ENCODE measurements at regions not wholly inside any gene's neighbourhood (a gene's known extent, or its start where the extent isn't known, plus 50 kb on each side); places are given as distances from the start of the nearest gene placed in this dataset.
"Not testable (repeated sequence)": the region's sequence is repeated elsewhere in the genome, so short reads cannot be mapped to it uniquely, and the experiment has no call there.

DNA sequence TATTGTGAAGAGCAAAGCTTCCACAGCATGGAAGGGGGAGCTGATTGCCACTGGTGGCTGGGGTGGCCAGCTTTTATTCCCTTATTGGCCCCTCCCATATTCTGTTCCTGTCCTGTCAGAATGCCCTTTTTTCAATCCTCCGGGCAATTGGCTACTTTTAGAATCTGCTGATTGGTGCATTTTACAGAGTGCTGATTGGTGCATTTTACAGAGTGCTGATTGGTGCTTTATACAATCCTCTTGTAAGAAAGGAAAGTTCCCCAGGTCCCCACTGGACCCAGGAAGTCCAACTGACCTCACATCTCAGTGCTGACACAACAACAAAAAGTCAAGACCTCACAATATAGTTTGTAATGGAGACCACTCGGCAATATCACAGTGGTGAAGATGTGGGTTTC, 195.0 kb downstream of the SPATA31A6 start:
- DNase-seq = no peak

DNA sequence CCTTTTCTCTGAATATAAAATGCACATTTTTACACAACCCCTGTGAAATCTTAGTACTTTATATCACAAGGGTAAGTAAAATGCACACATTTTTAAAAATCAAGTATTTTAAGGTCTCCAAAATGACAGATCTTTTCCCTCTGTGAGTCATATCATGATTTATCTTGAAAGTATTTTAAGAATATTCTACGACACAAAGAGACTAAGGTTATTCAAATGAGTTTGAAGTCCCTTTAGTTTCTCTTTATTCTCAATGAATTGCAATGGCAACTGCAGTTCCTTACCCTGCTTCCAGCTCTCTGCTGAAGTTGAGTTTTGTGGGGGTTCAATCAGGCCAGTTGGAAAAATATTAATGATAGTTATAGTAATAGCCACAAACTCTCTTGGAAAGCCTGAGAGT, 196.1 kb downstream of the SPATA31A6 start:
- not testable (repeated sequence) for DNase-seq

DNA sequence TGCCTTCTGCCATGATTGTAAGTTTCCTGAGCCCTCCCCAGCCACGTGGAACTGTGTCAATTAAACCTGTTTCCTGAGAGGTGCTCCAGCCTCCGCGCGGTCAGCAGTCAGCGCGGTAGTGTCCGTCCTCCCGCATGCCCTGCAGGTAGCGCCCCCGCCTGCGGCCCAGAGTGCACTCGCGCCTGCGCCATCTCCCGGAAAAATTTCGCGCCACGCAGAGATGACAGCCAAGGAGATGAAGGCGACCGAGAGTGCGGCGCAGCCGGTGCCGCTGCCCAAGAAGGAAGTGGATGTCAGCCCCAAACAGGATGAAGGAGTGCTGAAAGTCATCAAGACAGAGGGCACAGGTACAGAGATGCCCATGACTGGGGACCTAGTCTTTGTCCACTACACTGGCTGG, 201.1 kb downstream of the SPATA31A6 start:
- not testable (repeated sequence) for DNase-seq

DNA sequence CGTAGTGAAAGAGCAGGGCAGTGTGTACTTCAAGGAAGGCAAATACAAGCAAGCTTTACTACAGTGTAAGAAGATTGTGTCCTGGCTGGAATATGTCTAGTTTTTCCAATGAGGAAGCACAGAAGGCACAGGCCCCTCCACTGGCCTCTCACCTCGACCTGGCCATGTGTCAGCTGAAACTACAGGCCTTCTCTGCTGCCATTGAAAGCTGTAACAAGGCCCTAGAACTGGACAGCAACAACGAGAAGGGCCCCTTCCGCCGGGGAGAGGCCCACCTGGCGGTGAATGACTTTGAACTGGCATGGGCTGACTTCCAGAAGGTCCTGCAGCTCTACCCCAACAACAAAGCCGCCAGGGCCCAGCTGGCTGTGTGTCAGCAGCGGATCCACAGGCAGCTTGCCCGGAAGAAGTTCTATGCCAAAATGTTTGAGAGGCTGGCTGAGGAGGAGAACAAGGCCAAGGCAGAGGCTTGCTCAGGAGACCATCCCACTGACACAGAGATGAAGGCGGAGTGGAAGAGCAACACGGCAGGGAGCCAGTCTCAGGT, 202.2 kb downstream of the SPATA31A6 start:
- DNase-seq = not testable (repeated sequence)

DNA sequence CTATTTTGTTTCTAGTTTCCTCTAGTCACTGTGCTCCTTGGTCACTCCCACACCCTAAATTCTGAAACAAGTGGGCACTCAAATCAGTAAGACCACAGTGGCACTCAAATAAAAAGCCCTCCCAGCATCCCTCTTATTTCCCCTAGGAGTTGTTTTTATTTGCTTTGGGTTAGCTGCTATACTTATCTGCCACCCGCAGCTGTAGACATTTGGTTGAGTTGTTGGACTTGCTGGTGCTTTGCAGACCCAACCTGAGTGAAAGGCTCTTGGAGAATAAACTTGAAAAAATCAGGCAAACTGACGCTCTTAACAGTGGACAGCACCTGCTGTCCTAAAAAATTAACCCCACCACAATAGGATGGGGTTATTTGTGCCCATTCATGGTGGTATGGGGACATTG, 203.0 kb downstream of the SPATA31A6 start:
- no peak for DNase-seq

DNA sequence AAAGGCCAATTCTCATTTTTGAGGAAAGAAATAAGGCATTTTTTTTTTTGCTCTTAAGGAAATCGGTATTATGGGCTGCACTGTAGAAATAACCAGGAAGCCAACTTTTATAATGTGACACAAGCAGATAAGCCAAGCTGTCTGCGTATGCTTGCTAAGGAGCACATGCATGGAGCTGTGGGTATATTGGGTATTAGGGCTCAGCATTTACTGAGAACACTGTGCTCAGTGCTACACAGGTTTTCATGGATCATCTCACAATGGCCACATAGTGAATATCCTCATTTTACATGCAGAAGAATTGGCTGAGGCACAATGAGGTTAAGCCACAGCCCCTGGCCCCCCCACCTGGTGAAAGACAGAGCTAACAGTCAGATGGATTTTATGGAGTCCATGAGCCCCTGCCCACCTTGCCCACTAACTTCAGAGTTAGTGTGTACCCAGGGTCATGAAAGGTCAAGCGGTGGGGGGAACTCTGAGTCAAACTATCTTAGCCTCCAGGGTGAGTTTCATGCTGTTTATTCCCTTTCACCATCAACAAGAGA, 204.8 kb downstream of the SPATA31A6 start:
- no peak for DNase-seq

DNA sequence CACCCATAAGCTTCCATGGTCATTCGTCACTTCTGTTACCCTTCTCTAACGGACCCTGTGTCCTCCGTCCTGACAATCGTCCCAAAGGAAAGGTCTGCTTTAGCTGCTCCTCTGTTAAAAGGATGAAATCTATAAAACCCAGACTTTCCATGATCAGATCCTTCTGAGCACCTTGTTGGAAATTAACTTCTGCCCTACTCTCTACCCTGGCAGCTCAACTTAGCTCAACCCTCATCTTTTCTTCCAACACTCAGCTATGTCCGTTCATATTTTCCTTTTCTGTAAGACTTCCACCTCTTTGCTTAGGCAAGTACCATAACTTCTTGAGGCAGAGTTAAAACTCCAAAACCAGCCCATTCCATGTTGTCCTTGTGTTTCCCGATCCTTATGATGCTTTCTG, 205.4 kb downstream of the SPATA31A6 start:
- no peak for DNase-seq

DNA sequence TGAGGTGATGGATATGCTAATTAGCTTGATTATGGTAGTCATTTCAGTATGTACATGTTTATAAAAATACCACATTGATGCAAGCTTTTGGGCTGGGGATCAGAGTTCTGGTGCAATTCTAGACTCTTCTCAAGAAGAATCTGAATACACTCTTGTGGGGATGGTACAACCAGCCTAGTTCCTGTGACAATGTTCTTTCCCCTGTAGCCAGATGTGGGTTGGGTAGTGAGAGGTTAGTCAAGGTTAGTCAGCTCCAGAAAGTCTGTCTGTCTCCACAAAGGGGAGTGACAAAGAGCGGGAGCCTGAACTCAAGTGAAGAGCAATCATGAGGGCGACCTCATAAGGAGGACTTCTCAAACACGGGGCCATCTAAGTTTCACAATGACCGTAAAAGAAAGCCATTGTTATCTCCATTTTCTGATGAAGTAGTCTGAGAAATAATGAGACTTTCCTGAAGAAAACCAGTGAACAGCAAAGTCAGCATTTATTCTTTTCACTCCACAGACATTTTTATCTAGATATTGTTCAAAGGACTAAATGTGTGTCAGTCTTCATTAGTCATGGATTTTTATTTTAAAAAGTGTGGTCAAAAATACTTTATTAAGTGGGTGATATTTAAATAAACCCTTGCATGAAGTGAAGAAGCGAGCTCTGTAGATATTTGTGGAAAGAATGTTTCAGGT, 209.5 kb downstream of the SPATA31A6 start:
- DNase-seq = not testable (repeated sequence)

DNA sequence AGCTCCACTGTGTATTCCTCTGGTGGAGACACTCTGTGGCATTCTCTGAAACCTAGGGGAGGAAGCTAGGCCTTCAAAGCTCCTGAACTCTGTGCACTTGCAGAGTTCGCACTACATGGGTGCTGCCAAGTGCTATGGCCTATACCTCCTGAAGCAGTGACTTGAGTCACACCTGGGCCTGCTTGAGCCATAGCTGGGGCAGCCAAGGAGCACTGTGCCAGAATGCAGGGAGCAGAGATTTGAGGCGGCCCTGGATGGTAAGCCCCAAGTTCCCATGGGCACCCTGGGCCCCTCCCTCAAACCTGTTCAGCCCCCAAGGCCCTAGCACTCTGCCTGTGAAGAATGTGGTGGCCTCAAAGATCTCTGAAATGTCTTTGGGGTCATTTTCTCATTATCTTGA, 212.9 kb downstream of the SPATA31A6 start:
- DNase-seq = no peak

DNA sequence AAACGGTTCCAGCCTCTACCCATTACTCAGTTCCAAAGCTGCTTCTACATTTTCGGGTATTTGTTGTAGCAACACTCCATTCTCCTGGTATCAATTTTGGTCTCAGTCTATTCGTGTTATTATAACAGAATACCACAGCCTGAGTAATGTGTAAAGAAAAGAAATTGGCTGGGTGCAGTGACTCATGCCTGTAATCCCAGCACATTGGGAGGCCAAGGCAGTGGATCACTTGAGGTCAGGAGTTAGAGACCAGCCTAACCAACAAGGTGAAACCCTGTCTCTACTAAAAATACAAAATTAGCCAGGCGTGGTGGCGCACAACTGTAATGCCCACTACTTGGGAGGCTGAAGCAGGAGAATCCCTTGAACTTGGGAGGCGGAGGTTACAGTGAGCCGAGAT, 213.9 kb downstream of the SPATA31A6 start:
- DNase-seq = not testable (repeated sequence)

DNA sequence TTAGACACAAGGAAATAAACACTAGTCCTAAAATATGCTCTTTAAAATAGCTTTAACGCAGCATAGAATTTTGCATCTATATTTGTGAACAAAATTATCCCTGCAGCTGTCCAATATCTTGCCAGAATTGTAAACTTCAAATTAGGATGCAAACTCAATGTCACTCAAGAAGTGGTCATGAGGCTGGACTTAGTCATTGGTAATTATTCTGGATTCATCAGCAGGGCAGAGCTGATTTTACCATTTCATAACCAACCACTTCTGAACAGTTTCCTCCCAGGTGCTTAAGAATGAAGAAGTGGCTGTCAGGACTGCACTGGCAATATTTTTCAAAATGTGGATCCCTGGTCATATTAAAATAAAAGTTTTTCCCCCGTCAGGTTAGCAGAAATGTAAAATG, 219.5 kb downstream of the SPATA31A6 start:
- DNase-seq = not testable (repeated sequence)

DNA sequence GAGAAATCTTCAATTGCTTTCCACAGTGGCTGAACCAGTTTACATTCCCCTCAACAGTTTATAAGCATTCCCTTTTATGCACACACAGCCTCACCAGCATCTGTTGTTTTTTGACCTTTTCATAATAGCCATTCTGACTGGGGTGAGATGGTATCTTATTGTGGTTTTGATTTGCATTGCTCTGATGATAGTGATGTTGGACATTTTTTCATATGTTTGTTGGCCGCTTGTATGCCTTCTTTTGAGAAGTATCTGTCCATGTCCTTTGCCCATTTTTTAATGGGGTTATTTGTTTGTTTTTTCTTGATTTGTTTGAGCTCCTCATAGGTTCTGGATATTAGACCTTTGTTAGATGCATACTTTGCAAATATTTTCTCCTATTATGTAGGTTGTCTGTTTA, 226.1 kb downstream of the SPATA31A6 start:
- DNase-seq = not testable (repeated sequence)

DNA sequence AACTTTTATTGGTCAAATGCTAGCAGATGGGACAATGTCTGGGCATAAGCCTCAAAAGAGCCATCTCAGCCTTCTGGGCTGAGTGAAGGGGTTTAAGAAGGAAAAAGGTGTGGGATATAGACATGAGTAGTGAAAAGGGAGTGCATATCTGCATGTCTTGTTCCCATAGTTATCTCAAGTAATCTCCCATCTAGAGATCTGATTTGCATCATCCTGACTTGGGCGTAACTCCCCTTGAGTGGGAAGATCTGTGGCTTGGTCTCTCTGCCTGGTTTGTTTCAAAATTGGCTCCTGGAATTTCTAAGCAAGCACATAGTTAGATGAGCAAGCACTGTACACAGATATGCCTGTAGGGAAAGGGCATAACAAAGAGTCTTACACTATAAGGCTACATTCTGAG, 228.9 kb downstream of the SPATA31A6 start:
- not testable (repeated sequence) for DNase-seq

DNA sequence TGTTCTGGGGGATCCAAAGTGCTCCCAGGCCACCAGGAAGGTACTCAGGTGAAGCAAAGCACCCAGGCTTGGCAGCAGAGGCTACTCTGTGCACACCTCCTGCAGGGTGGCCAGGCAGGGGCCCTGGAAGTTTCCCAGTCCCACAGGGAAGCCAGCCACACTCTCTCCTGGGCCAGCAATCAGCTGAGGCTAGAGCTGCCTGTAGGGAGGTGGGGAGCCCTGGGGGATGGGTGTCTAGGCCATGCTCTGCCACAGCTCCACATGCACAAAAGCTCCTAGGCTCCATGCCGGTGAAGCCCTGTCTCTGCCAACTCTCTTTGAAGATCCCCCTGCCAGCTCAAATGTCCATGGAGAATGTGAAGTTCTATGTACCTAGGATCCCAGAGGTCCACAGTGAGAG, 231.4 kb downstream of the SPATA31A6 start:
- DNase-seq = not testable (repeated sequence)

DNA sequence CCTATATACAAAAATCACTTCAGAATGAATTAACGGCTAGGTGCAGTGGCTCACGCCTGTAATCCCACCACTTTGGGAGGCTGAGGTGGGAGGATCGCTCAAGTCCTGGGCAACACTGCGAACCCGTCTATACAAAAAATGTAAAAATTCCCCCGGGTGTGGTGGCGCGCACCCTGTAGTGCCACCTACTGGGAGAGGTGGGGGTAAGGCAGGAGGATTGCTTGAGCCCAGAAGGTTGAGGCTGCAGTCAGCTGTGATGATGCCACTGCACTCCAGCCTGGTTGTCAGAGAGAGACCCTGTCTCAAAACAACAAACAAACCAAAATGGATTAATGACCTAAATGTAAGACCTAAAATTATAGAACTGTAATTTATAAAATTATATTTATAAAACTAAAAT, 236.2 kb downstream of the SPATA31A6 start:
- DNase-seq = not testable (repeated sequence)

DNA sequence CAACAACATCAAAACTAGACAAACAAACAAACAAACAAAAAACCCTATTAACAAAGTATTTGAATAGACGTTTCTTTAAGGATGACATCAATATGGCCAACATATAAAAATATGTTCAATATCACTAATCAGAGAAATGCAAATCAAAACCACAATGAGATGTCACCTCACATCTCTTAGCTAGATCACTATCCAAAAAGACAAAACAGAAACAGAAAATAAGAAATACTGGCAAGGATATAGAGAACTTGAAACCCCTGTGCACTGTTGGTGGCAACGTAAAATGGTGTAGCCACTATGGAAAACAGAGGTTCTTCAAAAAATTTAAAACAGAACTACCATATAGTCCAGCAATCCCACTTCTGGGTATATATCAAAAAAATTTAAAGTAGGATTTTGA, 236.9 kb downstream of the SPATA31A6 start:
- DNase-seq = not testable (repeated sequence)

DNA sequence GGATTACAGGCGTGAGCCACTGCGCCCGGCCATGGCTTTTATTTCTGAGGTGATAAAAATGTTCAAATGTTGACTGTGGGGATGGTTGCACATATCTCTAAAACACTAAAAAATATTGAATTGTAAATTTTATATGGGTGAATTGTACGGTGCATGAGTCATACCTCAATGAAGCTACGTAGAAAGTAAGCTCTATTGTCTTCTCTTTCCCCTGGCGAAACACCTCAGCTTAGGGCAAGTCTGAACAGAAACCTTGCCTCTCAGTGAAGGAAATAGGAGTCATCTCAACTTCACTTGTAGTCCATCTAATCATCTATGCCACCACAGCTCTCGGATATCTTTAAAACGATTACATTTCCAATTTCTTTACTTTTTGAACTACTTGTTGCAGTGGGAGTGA, 238.2 kb downstream of the SPATA31A6 start:
- not testable (repeated sequence) for DNase-seq

DNA sequence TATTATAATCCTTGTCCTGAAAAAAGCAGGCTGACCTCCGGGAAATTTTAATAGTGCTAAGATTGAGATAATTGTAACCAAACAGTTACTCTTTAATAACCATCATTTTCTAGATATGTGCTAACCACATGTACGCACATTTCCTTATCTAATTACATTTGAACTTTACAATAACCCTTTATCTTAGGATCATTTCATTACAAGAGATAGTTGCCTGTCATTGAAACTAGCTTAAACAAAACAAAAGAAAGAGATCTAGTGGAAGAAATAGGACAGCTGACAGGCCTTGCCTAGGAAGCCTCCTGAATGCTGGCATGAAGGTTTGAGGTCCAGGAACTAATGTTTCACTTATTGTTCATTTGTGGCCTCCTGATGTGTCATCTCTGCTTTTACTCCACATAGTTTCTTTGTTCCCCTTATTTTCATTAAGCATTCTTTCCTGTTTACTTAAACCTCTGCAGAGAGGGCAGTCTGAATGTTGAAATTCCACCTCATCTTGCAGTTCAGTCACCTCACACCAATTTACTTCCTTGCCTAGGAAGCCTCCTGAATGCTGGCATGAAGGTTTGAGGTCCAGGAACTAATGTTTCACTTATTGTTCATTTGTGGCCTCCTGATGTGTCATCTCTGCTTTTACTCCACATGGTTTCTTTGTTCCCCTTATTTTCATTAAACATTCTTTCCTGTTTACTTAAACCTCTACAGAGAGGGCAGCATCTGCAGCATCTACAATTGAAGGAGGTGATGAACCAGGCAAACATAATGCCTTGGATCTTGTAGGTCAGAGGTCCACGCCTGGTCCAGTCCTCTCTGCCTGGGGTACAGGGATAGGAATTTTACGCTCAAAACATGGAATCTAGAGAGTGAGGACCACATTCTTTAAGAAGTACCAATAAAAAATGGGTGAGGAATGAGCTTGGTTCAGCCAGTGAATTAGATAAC, 247.5 kb downstream of the SPATA31A6 start:
- not testable (repeated sequence) for DNase-seq

DNA sequence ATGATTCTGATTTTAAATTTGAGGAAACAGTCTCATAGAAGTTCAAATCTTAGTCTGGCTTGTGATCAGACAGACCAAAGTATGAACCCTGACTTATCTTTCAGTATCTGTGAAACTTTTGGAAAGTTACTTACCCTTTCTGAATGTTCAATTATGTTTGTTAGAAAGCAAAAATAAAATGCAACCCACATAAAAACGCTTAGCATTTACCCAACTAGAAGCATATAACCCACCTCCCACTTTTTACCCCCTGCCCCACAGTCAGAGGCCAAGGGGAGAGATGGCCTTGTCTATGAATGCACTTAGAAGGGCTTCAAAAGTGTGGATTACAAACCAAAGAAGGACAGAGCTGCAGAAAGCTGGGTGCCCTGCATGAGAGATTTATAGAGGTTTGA, 248.2 kb downstream of the SPATA31A6 start:
- not testable (repeated sequence) for DNase-seq

DNA sequence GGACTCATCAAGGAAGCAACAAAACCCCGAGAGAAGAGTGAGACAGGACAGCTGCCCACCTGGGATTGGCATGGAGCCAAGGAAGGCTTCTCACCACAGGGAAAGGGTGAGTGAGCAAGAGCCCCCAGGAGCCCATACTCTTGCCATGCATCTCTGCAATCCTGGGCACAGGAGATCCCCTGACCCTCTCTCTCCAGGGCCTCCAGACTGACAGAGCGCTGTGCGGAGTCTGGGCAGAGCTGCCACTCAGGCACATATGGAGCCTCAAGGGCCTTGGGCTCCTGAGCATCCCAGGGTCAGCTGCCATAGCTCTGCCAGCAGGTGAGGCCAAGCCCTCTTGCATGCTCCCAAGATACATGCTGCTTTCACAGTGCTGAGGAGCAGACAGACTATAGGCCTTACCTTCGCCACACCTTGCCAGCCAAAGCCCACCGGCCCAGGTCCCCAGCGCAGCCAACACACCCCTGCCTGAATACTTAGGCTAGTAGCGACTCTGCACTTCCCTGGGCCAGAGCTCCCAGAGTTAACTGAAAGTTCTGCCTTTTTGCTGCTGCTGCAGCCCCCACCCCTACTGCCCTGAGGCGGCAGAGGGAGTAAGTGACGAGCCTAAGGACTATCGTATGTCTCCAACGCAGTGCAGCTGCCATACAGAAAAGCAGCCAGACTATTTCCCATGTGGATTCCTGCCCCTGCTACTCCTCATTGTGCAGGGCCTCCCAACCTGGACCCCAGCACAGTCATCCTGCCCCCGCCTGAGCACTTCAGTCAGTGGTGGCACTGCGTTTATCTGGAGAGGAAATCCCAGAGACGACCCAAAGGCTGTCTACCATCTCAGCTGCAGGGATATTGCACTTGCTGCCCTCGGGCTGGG, 251.6 kb downstream of the SPATA31A6 start:
- not testable (repeated sequence) for DNase-seq

DNA sequence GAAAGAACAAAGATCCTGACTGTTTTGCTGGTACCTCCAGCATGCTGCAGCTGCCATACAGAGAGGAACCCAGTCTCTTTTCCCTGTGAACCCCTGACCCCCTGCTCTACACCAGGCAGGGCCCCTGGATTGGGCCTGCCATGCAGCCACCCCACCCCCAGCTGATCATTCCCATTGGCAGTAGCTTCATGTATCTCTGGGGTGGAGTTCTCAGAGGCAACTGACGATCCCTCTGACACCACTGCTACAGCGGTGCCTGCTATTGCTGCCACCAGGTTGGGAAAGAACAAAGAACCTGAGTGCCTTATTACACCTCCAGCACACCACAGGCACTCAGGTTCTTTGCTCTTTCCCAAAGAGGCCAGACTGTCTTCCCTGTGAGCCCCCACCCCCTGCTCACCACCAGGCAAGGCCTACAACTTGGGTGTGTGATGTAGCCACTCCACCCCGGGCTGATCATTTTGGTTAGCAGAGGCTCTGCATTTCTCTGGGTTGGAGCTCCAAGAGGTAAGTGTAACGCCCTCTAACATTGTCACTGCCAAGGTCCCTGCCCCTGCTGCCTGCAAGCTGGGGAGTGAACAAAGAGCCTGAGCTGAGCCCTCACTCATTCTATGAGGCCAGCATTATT, 252.4 kb downstream of the SPATA31A6 start:
- DNase-seq = not testable (repeated sequence)
